ENCODE measurements at regions not wholly inside any gene's neighbourhood (a gene's known extent, or its start where the extent isn't known, plus 50 kb on each side); places are given as distances from the start of the nearest gene placed in this dataset.

DNA sequence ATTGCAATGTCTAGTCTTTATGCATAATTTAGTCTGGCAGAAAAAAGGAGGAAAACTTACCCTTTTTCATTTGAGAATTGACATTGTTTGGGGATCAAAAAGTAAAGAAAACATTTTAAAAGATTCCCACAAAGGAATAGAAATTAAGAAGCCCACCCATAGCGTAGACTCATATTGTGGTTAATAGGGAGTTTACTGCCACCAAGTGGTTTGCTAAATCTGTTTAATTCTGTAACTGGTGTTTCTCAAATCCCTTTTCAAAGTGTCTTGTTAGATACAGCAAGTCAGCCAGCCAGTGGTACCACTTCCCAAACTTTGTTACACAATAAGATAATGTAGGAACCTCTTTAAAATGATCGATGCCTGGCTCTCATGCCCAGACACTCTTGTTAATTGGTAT is 180.3 kb downstream of the IPO8 start:
- no peak overlapping the region for H3K4me3 Mint-ChIP-seq
- ATAC-seq (ENCODE audit: low read depth): no peak
- Histone ChIP-seq H3K27ac (ENCODE audit: low read length in 2 of 2) (no peak overlapping the region), H3K79me2 (ENCODE audit: control insufficient read depth, insufficient read depth, low read length) (no peaks in the 10 kb centered on the region), H4K20me1 (ENCODE audit: control insufficient read depth, insufficient read depth, low read length, poor library complexity, severe bottlenecking) (no peaks in the 10 kb centered on the region), H2AFZ (ENCODE audit: insufficient read depth, low read depth, low read length, poor library complexity, severe bottlenecking) (no peak overlapping the region), H3K36me3 (replicated peaks in 1 of 2; ENCODE audit: control extremely low read depth in 1 of 2, control insufficient read depth in 1 of 2, extremely low read depth in 1 of 2, insufficient read depth in 2 of 2, low read length in 1 of 2) (no peaks in the 10 kb centered on the region), H3K9me3 (ENCODE audit: control extremely low read depth in 1 of 3, control insufficient read depth in 2 of 3, insufficient read depth in 1 of 3, low read length in 2 of 3) (no peaks in the 10 kb centered on the region), H3K27me3 (replicated peaks in 1 of 4; ENCODE audit: control extremely low read depth in 1 of 4, control insufficient read depth in 3 of 4, insufficient read depth in 4 of 4, low read length in 3 of 4) (no peaks in the 10 kb centered on the region), H3K4me3 (ENCODE audit: control extremely low read depth in 1 of 5, extremely low read depth in 1 of 5, insufficient read depth in 1 of 5, low read depth in 2 of 5, low read length in 4 of 5) (no peak overlapping the region), H3K4me1 (ENCODE audit: control insufficient read depth in 2 of 2, insufficient read depth in 2 of 2, low read length in 2 of 2) (no peaks in the 10 kb centered on the region), H3K4me2 (replicated peaks; ENCODE audit: low read depth, low read length, poor library complexity, severe bottlenecking) (no peak overlapping the region), H3K9ac (ENCODE audit: low read length) (no peak overlapping the region)
- no peak overlapping the region for H3K27ac Mint-ChIP-seq
- intact Hi-C loops (cut with micrococcal nuclease): no loop called here
- TF ChIP-seq CTCF (IDR thresholded peaks at IDR 0.05): no peak
- TF ChIP-seq EZH2 (IDR thresholded peaks at IDR 0.05; ENCODE audit: borderline replicate concordance, insufficient read depth, low read depth, low read length, poor library complexity, severe bottlenecking): no peak
- ChIA-PET POLR2A (no interaction called here), CTCF (no interaction called here)
- no peaks in the 10 kb centered on the region for H3K4me1 Mint-ChIP-seq
- DNase-seq: no peak
- no peaks in the 10 kb centered on the region for H3K27me3 Mint-ChIP-seq
- no CpG with 5 or more reads among the region's 2 CpGs for WGBS (ENCODE audit: insufficient coverage)
- H3K9me3 Mint-ChIP-seq (ENCODE audit: insufficient read depth): peaks cover 2% of the 10 kb centered on the region

DNA sequence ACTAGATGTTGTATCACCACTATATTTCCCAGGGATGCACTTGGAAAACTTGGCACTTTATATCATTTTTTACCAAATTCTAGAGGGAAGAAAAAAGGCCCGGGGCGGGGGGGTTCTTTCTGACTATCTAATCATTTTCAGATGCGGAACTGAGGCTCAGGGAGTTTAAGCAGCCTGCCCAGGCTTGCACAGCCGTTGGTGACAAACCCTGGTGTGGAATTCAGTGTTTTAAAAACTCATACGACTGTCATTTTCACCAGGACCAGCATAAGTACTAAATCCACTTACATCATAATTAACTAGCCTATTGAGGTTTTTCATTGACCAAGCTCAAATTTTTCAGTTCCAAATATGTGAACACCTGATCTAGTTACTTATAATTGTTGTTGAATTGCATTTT is 181.0 kb downstream of the IPO8 start:
- H3K27ac Mint-ChIP-seq: no peak overlapping the region
- H3K27ac ChIP-seq (ENCODE audit: low read length in 2 of 2): no peak overlapping the region
- no peaks in the 10 kb centered on the region for H3K27me3 ChIP-seq (replicated peaks in 1 of 4; ENCODE audit: control extremely low read depth in 1 of 4, control insufficient read depth in 3 of 4, insufficient read depth in 4 of 4, low read length in 3 of 4)
- no peaks in the 10 kb centered on the region for H3K4me1 Mint-ChIP-seq
- no peak overlapping the region for H2AFZ ChIP-seq (ENCODE audit: insufficient read depth, low read depth, low read length, poor library complexity, severe bottlenecking)
- H3K79me2 ChIP-seq (ENCODE audit: control insufficient read depth, insufficient read depth, low read length): no peaks in the 10 kb centered on the region
- H3K4me2 ChIP-seq (replicated peaks; ENCODE audit: low read depth, low read length, poor library complexity, severe bottlenecking): no peak overlapping the region
- no peak overlapping the region for H3K4me3 Mint-ChIP-seq
- no peak overlapping the region for H3K9ac ChIP-seq (ENCODE audit: low read length)
- H3K27me3 Mint-ChIP-seq: no peaks in the 10 kb centered on the region
- TF ChIP-seq CTCF (IDR thresholded peaks at IDR 0.05) (no peak), EZH2 (IDR thresholded peaks at IDR 0.05; ENCODE audit: borderline replicate concordance, insufficient read depth, low read depth, low read length, poor library complexity, severe bottlenecking) (no peak)
- no peak overlapping the region for H3K4me3 ChIP-seq (ENCODE audit: control extremely low read depth in 1 of 5, extremely low read depth in 1 of 5, insufficient read depth in 1 of 5, low read depth in 2 of 5, low read length in 4 of 5)
- no peaks in the 10 kb centered on the region for H4K20me1 ChIP-seq (ENCODE audit: control insufficient read depth, insufficient read depth, low read length, poor library complexity, severe bottlenecking)
- no peaks in the 10 kb centered on the region for H3K9me3 ChIP-seq (ENCODE audit: control extremely low read depth in 1 of 3, control insufficient read depth in 2 of 3, insufficient read depth in 1 of 3, low read length in 2 of 3)
- peaks cover 2% of the 10 kb centered on the region for H3K9me3 Mint-ChIP-seq (ENCODE audit: insufficient read depth)
- no peaks in the 10 kb centered on the region for H3K36me3 ChIP-seq (replicated peaks in 1 of 2; ENCODE audit: control extremely low read depth in 1 of 2, control insufficient read depth in 1 of 2, extremely low read depth in 1 of 2, insufficient read depth in 2 of 2, low read length in 1 of 2)
- ChIA-PET POLR2A (no interaction called here), CTCF (no interaction called here)
- no peaks in the 10 kb centered on the region for H3K4me1 ChIP-seq (ENCODE audit: control insufficient read depth in 2 of 2, insufficient read depth in 2 of 2, low read length in 2 of 2)
- WGBS (ENCODE audit: insufficient coverage): no CpG with 5 or more reads among the region's 5 CpGs
- ATAC-seq (ENCODE audit: low read depth): no peak
- intact Hi-C loops (cut with micrococcal nuclease): no loop called here
- no peak for DNase-seq
